IPS-18c (cell line): ENCODE measurements at regions not wholly inside any gene's neighbourhood (a gene's known extent, or its start where the extent isn't known, plus 50 kb on each side); places are given as distances from the start of the nearest gene placed in this dataset.

Experiments used
- H3K4me3 ChIP-seq: 2 replicates; pipeline ENCODE4 v1.7.0; 2013; ENCODE audit warnings: low read depth, mild to moderate bottlenecking, low read length, moderate library complexity; ENCODE audit not compliant: insufficient read depth
- H3K9me3 ChIP-seq: one replicate; pipeline ENCODE4 v1.6.1; 2013; ENCODE audit warnings: mild to moderate bottlenecking, low read length, moderate library complexity; ENCODE audit not compliant: control insufficient read depth, insufficient read depth

- H3K4me3 ChIP-seq = no peak overlapping the region
These were observed 65.4 kb upstream of the PFN2 start for GRCh38 chr3:150035910-150036612.

DNA sequence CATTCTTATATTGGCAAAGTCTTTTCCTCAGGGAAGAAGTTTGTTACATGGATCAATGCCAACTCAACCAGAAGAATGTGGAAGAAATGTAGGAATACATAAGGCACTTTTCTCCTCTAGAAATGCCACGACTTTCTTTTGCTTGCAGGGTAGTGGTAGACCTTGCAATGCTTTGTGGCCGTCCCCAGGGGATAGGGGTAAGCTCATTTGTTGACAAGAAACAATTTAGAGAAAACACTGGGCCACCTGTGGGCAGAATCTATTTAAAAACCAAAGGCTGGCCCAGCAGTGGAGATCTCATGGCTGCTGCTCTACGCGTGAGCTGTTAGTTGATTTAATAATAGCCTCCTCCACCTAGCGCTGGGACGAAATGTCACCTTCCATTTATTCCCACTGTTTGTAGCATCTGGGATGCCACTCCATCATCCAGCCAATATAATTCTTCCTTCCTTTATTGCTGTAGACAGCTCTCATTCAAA is 64.6 kb upstream of the PFN2 start:
- H3K4me3 ChIP-seq = no peak overlapping the region
- H3K9me3 ChIP-seq = no peaks in the 10 kb centered on the region

More at GRCh38 chr3:150035910-150036612, 65.4 kb upstream of the PFN2 start:
- H3K9me3 ChIP-seq = no peaks in the 10 kb centered on the region

DNA sequence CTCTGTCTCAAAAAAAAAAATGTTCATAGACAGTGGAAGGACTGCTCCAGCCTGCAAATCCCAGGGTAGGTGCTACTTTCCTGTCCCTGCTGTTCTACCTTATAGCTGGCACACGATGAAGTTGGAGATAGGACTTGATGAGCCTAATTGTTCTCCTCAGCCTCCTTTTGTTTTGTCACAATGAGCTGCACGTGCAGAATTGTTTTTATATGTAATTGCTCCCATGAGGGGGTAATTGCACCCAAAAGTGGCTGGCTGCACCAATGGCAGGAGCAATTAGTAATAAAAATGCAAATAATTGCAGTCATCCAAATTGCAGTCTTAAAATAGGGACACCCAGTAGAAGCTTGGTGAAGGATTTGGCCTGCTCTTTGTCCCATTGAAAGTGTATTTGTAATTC is 63.0 kb upstream of the PFN2 start:
- Histone ChIP-seq H3K4me3 (no peak overlapping the region), H3K9me3 (no peaks in the 10 kb centered on the region)

DNA sequence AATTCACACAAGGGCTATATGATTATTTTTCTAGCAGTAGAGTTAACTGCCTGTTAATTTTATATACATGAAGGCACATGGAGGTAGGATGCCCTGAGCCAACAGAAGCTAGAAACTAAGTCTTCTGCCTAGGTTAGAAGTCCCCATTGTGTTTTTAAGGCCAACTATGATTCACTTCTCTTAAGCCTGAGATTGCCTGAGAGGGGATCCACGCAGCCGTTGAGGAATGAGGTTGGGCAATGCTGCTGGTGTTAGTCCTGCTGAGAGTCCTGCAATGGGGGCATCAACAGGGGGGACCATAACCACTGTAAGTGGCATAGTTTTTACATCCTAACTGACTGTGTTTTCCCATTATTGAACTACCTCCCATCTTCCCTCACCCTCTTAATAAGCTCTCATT is 60.1 kb upstream of the PFN2 start:
- no peaks in the 10 kb centered on the region for H3K9me3 ChIP-seq
- no peak overlapping the region for H3K4me3 ChIP-seq

GRCh38 chr3:150023239-150023636 is 52.5 kb upstream of the PFN2 start:
- H3K9me3 ChIP-seq = no peaks in the 10 kb centered on the region
- no peak overlapping the region for H3K4me3 ChIP-seq

DNA sequence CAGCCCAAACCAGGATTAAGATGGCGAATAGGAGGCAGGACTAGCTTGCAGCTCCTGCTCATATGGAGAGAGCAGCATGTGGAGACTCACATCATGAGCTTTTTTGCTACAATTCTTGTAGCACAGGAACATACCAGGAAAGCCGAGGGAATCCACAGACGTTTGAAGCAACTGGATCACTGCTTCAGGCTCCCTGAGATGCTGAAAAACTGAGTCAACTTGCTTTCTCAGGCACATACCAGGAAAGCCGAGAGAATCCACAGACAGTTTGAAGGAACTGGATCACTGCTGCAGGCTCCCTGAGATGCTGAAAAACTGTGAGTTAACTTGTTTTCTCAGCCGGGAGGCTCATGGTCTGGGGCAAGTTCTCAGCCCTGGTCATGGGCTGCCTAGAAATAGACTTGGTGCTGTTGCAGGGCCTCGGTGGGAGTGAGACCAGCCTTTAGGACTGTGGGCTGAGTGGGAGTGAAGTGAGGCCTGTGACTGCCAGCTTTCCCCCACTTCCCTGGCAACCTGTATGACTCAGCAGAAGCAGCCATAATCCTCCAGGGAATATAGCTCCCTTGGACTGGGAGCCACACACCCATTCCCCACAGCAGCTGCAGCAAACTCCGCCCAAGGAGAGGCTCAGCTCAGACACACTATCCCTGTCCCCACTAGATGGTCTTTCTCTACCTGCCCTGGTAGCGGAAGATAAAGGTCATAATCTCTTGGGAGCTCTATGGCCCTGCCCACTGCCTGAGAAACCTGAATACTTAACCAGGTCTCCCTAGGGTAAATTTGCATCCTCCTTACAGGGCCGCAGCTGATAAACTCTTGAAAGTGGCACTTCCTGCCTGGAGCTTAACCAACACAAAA is 51.9 kb upstream of the PFN2 start:
- H3K9me3 ChIP-seq = no peaks in the 10 kb centered on the region
- no peak overlapping the region for H3K4me3 ChIP-seq

GRCh38 chr3:150020527-150020926 is 49.8 kb upstream of the PFN2 start:
- no peaks in the 10 kb centered on the region for H3K9me3 ChIP-seq
- H3K4me3 ChIP-seq = no peak overlapping the region
